ENCODE measurements at regions not wholly inside any gene's neighbourhood (a gene's known extent, or its start where the extent isn't known, plus 50 kb on each side); places are given as distances from the start of the nearest gene placed in this dataset.
"Not testable (repeated sequence)": the region's sequence is repeated elsewhere in the genome, so short reads cannot be mapped to it uniquely, and the experiment has no call there.

GRCh38 chr1:170457325-170458050 is 74.5 kb upstream of the GORAB start:
- peak; percentile 41 to 67; a peak in 3 of 4 replicates for TF ChIP-seq CTCF (conservative IDR thresholded peaks at IDR 0.05; ENCODE audit: low read depth in 2 of 2)
- not testable (repeated sequence) for TF ChIP-seq EZH2 (IDR thresholded peaks at IDR 0.05; ENCODE audit: low read depth, unreplicated experiment); REST (IDR thresholded peaks at IDR 0.05; ENCODE audit: unreplicated experiment); ZNF462 (CRISPR knock-in tag; IDR thresholded peaks at IDR 0.05)
